B cell (primary cell): ENCODE measurements at regions not wholly inside any gene's neighbourhood (a gene's known extent, or its start where the extent isn't known, plus 50 kb on each side); places are given as distances from the start of the nearest gene placed in this dataset.

Experiments
- ATAC-seq: fragments of 200-7000 bp; cut with Tn5 transposase; one replicate; pipeline ENCODE4 v1.10.0; 2021; ENCODE audit warnings: low read depth, mild to moderate bottlenecking, moderate number of reproducible peaks, moderate library complexity
- CTCF ChIA-PET: fragments of 350-600 bp; sonication (Branson Sonifier 250); formaldehyde crosslinking; loops from one replicate; lab custom pipeline; 2021; ENCODE audit warnings: antibody characterized with exemption, inconsistent platforms; lab: Charles Lee
- POLR2A ChIA-PET: fragments of 350-600 bp; sonication (Branson Sonifier 250); formaldehyde crosslinking; loops from one replicate; lab custom pipeline; 2021; ENCODE audit warnings: antibody characterized with exemption; lab: Charles Lee
- DNase-seq: peaks from one replicate; pipeline ENCODE4 v3.0.0; 2013
- H2AFZ ChIP-seq: 2 replicates; pipeline ENCODE4 v1.6.1; 2012; ENCODE audit warnings: mild to moderate bottlenecking, low read depth, low read length; ENCODE audit not compliant: insufficient read depth, poor library complexity, severe bottlenecking
- H3K27ac ChIP-seq, 2 donors: 1 replicate in 1 of 2; 2 replicates in 1 of 2; pipeline ENCODE4 v1.5.1; 2012 to 2013; ENCODE audit warnings: low read length in 2 of 2, mild to moderate bottlenecking in 2 of 2, moderate library complexity in 1 of 2
- H3K27me3 ChIP-seq, 4 experiments: fragments of 200-600 bp in 1 of 4; sonication (generic) in 1 of 4; replicated peaks in 1 of 4; 1 replicate in 2 of 4; 2 replicates in 2 of 4; pipeline versions ENCODE4 v1.6.1 to v1.7.0; 2013 to 2016; ENCODE audit warnings: low read length in 3 of 4, mild to moderate bottlenecking in 2 of 4, mixed read lengths in 1 of 4, moderate library complexity in 1 of 4; ENCODE audit not compliant: insufficient read depth in 4 of 4, control insufficient read depth in 3 of 4; ENCODE audit errors: control extremely low read depth in 1 of 4
- H3K36me3 ChIP-seq, 2 experiments: replicated peaks in 1 of 2; 1 replicate in 1 of 2; 2 replicates in 1 of 2; pipeline versions ENCODE4 v1.6.1 to v1.7.1; 2013; ENCODE audit warnings: low read length in 1 of 2; ENCODE audit not compliant: insufficient read depth in 2 of 2, control insufficient read depth in 1 of 2; ENCODE audit errors: control extremely low read depth in 1 of 2, extremely low read depth in 1 of 2
- H3K4me1 ChIP-seq, 2 donors: fragments of 200-600 bp in 1 of 2; sonication (generic) in 1 of 2; 1 replicate in 1 of 2; 2 replicates in 1 of 2; pipeline versions ENCODE4 v1.5.1 to v1.6.1; 2013 to 2017; ENCODE audit warnings: low read length in 2 of 2; ENCODE audit not compliant: control insufficient read depth in 2 of 2, insufficient read depth in 2 of 2
- H3K4me2 ChIP-seq: replicated peaks from 2 replicates; pipeline ENCODE3; 2012; ENCODE audit warnings: mild to moderate bottlenecking, low read depth, low read length; ENCODE audit not compliant: poor library complexity, severe bottlenecking
- H3K4me3 ChIP-seq, 5 experiments: fragments of 200-600 bp in 1 of 5; sonication (generic) in 1 of 5; 1 replicate in 3 of 5; 2 replicates in 2 of 5; pipeline versions ENCODE4 v1.5.1 to v1.7.0; 2011 to 2016; ENCODE audit warnings: low read length in 4 of 5, mild to moderate bottlenecking in 4 of 5, low read depth in 2 of 5, control low read depth in 1 of 5, moderate library complexity in 1 of 5; ENCODE audit not compliant: insufficient read depth in 1 of 5; ENCODE audit errors: control extremely low read depth in 1 of 5, extremely low read depth in 1 of 5
- H3K79me2 ChIP-seq: fragments of 200-600 bp; sonication (generic); one replicate; pipeline ENCODE4 v1.6.0; 2016; ENCODE audit warnings: low read length; ENCODE audit not compliant: control insufficient read depth, insufficient read depth
- H3K9ac ChIP-seq: fragments of 200-600 bp; sonication (generic); 2 replicates; pipeline ENCODE4 v1.6.1; 2017; ENCODE audit warnings: mild to moderate bottlenecking, low read length, moderate library complexity
- H3K9me3 ChIP-seq, 3 donors: one replicate each; pipeline versions ENCODE4 v1.6.1 to v1.7.1; 2013; ENCODE audit warnings: low read length in 2 of 3; ENCODE audit not compliant: control insufficient read depth in 2 of 3, insufficient read depth in 1 of 3; ENCODE audit errors: control extremely low read depth in 1 of 3
- H4K20me1 ChIP-seq: 2 replicates; pipeline ENCODE4 v1.6.0; 2012; ENCODE audit warnings: mild to moderate bottlenecking, low read length; ENCODE audit not compliant: insufficient read depth, control insufficient read depth, poor library complexity, severe bottlenecking
- H3K27ac Mint-ChIP-seq: one replicate; pipeline ENCODE4 v1.8.0; 2021; ENCODE audit warnings: mixed read lengths
- H3K27me3 Mint-ChIP-seq: one replicate; pipeline ENCODE4 v1.8.0; 2021; ENCODE audit warnings: mixed read lengths
- H3K4me1 Mint-ChIP-seq: one replicate; pipeline ENCODE4 v1.8.0; 2021; ENCODE audit warnings: mixed read lengths
- H3K4me3 Mint-ChIP-seq: one replicate; pipeline ENCODE4 v1.8.0; 2021; ENCODE audit warnings: mixed read lengths
- H3K9me3 Mint-ChIP-seq: one replicate; pipeline ENCODE4 v1.8.0; 2022; ENCODE audit warnings: mixed read lengths; ENCODE audit not compliant: insufficient read depth
- CTCF ChIP-seq: fragments of 200-600 bp; IDR thresholded peaks from one replicate; pipeline ENCODE4 v1.8.0; 2022; ENCODE audit warnings: antibody characterized with exemption, mild to moderate bottlenecking
- EZH2 ChIP-seq: IDR thresholded peaks from 2 replicates; pipeline ENCODE4 v1.6.1; 2012; ENCODE audit warnings: borderline replicate concordance, low read depth, mild to moderate bottlenecking, moderate library complexity, low read length; ENCODE audit not compliant: insufficient read depth, poor library complexity, severe bottlenecking
- WGBS: methylation state at CpG from one replicate; pipeline ENCODE4 v1.1.5; 2013; ENCODE audit warnings: missing lambda C conversion rate; ENCODE audit not compliant: insufficient coverage; 5-methylcytosine and 5-hydroxymethylcytosine counted together
- intact Hi-C: fragments of 100-400 bp; cut with micrococcal nuclease; formaldehyde crosslinking; loops from one replicate; pipeline ENCODE4 v1.10.0; 2022

GRCh38 chr9:16033921-16034691 lies 481.3 kb downstream of the CCDC171 start:
- ATAC-seq (no peak), DNase-seq (no peak)
- TF ChIP-seq CTCF (no peak), EZH2 (no peak)
- H2AFZ ChIP-seq = no peak overlapping the region
- H3K4me2 ChIP-seq = no peak overlapping the region
- intact Hi-C loops = no loop called here
- H3K27ac ChIP-seq = no peak overlapping the region
- no peaks in the 10 kb centered on the region for H3K27me3 ChIP-seq
- no peaks in the 10 kb centered on the region for H3K4me1 Mint-ChIP-seq
- H3K27ac Mint-ChIP-seq = no peak overlapping the region
- WGBS = 98% methylated on average over 7 of the region's 10 CpGs
- no peaks in the 10 kb centered on the region for H3K9me3 ChIP-seq
- no peak overlapping the region for H3K4me3 ChIP-seq
- H3K4me3 Mint-ChIP-seq = no peak overlapping the region
- POLR2A ChIA-PET = no interaction called here
- H3K27me3 Mint-ChIP-seq = no peaks in the 10 kb centered on the region
- no peaks in the 10 kb centered on the region for H4K20me1 ChIP-seq
- CTCF ChIA-PET = no interaction called here
- H3K9me3 Mint-ChIP-seq = no peaks in the 10 kb centered on the region
- H3K9ac ChIP-seq = no peak overlapping the region
- no peaks in the 10 kb centered on the region for H3K4me1 ChIP-seq
- no peaks in the 10 kb centered on the region for H3K36me3 ChIP-seq
- no peaks in the 10 kb centered on the region for H3K79me2 ChIP-seq

GRCh38 chr9:16039218-16039987 lies 486.6 kb downstream of the CCDC171 start:
- Mint-ChIP-seq H3K27ac (no peak overlapping the region), H3K27me3 (no peaks in the 10 kb centered on the region), H3K4me1 (no peaks in the 10 kb centered on the region), H3K9me3 (no peaks in the 10 kb centered on the region), H3K4me3 (no peak overlapping the region)
- Histone ChIP-seq H3K79me2 (no peaks in the 10 kb centered on the region), H3K4me2 (no peak overlapping the region), H3K9me3 (no peaks in the 10 kb centered on the region), H3K27me3 (no peaks in the 10 kb centered on the region), H3K27ac (no peak overlapping the region), H2AFZ (no peak overlapping the region), H3K4me3 (no peak overlapping the region), H3K4me1 (no peaks in the 10 kb centered on the region), H3K9ac (no peak overlapping the region), H3K36me3 (no peaks in the 10 kb centered on the region), H4K20me1 (no peaks in the 10 kb centered on the region)
- POLR2A ChIA-PET = no interaction called here
- no peak for ATAC-seq
- intact Hi-C loops = no loop called here
- no peak for DNase-seq
- 81% methylated on average over 8 of the region's 11 CpGs for WGBS
- TF ChIP-seq CTCF (no peak), EZH2 (no peak)
- CTCF ChIA-PET = no interaction called here
